Neural cell (in vitro differentiated cells): ENCODE measurements at regions not wholly inside any gene's neighbourhood (a gene's known extent, or its start where the extent isn't known, plus 50 kb on each side); places are given as distances from the start of the nearest gene placed in this dataset.

Source experiments
- CTCF ChIP-seq: fragments of 450-650 bp; IDR thresholded peaks from 2 replicates; pipeline ENCODE4 v1.5.1; 2014; ENCODE audit warnings: antibody characterized with exemption, mild to moderate bottlenecking, moderate library complexity; ENCODE audit not compliant: poor library complexity, severe bottlenecking
- EP300 ChIP-seq: fragments of 450-650 bp; conservative IDR thresholded peaks from 2 replicates; pipeline ENCODE4 v1.6.1; 2014; ENCODE audit warnings: antibody characterized with exemption, mild to moderate bottlenecking, moderate library complexity; ENCODE audit not compliant: poor library complexity, severe bottlenecking
- MXI1 ChIP-seq: fragments of 450-650 bp; conservative IDR thresholded peaks from 2 replicates; pipeline ENCODE4 v1.6.1; 2014; ENCODE audit warnings: antibody characterized with exemption, mild to moderate bottlenecking; ENCODE audit not compliant: poor library complexity, severe bottlenecking
- RAD21 ChIP-seq: fragments of 450-650 bp; conservative IDR thresholded peaks from 2 replicates; pipeline ENCODE4 v1.6.1; 2014; ENCODE audit warnings: antibody characterized with exemption, mild to moderate bottlenecking, moderate library complexity
- REST ChIP-seq: IDR thresholded peaks from 2 replicates; pipeline ENCODE4 v1.6.1; 2012; ENCODE audit warnings: borderline replicate concordance
- SMC3 ChIP-seq: fragments of 450-650 bp; conservative IDR thresholded peaks from 2 replicates; pipeline ENCODE4 v1.6.1; 2014; ENCODE audit warnings: antibody characterized with exemption, mild to moderate bottlenecking, moderate library complexity; ENCODE audit not compliant: poor library complexity
- TAF1 ChIP-seq: IDR thresholded peaks from 2 replicates; pipeline ENCODE4 v1.6.1; 2012; ENCODE audit warnings: low read depth

- TF ChIP-seq RAD21 (no peak), TAF1 (no peak), CTCF (no peak), SMC3 (no peak), EP300 (no peak), REST (no peak), MXI1 (no peak)
These were observed 157.2 kb upstream of the ROPN1 start for GRCh38 chr3:124149081-124149480.
